Left forelimb (tissue), 1 donor: ENCODE measurements at regions not wholly inside any gene's neighbourhood (a gene's known extent, or its start where the extent isn't known, plus 50 kb on each side); places are given as distances from the start of the nearest gene placed in this dataset.
A peak's percentile ranks its signal among the peaks of the same experiment; 100 is the strongest.

Experiments
- DNase-seq: peaks from one replicate; pipeline ENCODE4 v3.0.0-alpha.2; 2018; ENCODE audit warnings: low spot score

DNA sequence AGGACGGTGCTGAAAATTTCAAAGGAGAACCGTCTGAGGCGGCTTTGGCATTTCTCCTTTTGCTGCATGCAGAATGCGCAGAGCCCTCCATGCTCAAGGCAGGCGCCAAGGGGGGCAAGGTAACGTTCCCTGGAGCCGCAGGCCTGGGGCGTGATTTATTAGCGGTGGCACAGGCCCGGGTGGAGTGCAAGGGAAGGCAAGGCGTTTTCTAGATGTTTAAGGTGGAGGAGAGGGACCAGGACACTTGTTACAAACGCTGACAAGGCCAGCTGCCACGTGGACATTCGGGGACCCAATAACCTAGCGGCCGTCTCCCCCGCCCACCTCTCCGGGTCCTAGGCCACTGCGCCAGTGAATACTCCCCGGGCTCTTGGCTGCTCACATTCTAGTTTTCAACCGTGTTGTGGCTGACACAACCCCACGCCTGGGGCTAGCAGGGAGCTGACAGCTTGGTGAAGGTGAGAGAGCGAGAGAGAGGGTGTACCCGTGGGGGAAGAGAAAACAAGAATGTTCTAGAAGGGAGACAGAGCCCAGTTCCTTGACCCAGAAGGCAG is 250.1 kb downstream of the C16orf95 start:
- DNase-seq: no peak

DNA sequence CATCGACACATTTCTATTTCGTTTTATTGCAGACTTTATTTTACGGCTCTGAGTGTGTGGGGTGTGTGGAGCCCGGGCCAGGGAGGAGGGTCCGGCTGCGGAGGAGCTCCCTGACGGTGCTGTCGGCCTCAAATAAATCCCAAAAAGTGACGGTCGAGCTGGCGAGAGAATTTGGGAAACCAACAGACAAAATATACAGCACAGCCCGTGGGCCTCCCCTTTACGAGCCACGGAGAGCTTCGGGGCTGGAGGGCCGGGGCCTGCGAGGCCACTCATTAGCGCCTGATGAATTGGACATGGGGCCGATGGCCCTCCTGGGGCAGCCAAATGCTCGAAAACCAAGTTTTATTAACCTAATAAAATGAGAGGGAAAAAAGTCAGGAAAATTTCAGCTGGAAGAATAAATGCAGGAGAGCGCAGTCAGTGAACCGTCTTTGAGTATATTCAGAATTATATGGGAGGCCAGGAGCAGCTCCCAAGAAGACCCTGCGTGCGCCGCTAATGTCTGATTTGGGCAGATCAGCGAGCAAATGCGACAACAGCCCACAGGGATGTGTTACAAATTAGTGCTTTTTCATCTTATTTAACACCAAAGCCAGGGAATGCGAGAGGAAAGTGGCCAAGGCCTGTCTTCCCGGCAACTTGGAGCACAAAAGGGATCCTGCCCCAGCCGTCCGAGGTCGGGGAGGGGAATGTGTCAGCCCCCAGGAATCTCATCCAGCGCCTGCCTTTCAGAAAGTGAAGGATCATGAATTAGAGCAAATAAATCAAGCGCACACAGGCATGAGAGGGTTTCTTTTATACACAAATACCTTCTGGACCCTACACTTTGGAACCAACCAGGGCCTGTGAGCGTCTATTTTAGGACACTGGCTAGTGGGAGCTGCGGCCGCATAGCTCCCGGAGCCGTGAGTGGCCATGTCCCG is 249.1 kb downstream of the C16orf95 start:
- no peak for DNase-seq

DNA sequence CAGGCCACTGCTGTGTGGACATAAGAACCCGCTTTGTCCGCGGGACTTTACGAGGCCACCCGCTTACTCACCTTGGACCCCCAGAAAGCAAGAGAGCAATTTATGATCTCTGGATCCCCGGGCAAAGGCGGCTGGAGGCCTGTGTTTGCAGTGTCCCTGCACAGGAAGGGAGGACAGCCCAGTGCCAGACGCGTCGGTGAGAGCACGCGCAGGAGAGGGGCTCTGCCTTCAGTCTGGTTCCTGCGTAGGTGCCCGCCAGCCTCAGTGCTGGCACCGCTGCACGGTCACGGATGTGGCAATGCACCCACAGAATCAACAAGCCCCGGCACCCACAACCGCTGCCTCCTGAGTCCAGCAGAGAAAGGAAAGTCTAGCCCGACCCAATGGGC is 248.4 kb downstream of the C16orf95 start:
- no peak for DNase-seq

DNA sequence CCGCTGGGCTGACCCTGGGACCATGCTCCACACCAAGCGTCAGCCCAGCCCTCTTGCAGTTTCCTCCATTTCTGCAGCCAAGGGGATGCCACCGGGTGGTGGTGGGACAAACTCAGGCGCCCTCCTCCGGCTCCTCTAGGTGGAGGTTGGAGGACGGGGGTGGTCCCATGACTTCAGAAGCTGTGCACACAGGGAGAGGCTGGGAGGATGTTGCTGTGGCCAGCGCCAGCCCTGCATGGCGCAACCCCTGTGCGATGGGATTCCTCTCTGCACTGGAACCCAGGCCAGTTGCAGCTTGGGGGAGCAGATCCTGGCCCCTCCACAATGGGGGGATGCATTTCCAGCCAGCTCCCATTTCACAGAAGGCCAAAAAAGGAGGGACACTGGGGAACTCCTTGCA is 246.5 kb downstream of the C16orf95 start:
- DNase-seq: no peak

DNA sequence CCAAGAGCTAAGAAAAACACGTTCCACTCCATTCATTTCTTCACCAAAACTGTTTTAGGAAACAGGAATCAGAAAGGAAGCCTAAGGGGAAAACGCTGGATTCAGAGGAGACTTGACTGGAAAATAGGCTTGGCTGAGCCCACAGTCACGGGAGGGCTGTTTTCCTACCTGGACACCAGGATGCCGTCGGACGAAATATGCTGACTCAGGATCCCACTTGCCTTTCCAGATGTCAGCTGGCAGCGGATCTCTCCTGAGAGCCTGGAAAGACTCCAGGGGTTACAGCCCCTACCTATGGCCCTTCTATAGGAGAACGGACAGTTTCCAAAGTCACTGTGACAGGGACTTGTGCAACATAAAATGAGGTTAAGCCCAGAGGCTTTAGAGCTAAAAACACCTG is 245.1 kb downstream of the C16orf95 start:
- DNase-seq: no peak

DNA sequence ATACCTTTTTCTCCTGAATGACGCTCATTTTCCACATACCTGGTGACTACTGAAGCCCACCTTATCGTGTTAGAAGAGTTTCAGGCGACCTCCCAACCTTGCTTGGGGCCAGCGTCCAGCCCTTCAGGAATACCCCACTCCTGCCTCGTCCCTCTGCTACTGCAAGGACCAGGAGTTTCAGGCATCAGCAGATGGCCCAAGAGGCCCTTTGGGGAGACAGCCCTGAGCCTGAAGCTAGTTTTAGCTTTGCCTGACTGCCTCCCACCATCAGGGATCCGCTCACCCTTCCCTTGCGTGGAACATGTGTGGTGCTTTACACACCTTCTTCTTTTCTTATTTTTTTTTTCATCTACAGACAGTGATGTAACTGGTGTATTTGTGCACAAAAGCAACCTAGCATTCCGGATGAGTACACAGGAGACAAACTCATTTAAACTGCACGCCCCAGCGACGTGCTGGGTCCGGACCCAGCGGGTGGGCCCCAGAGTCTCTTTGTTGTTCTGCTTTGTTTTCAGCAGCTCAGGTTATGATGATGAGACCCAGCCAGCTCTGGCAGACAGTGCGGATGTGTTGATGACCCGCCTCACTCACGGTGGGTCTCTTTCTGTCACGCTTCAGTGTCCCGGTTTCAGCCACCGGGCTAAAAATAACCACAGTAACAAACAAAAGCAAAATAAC is 242.4 kb downstream of the C16orf95 start:
- peak; percentile 22 for DNase-seq

DNA sequence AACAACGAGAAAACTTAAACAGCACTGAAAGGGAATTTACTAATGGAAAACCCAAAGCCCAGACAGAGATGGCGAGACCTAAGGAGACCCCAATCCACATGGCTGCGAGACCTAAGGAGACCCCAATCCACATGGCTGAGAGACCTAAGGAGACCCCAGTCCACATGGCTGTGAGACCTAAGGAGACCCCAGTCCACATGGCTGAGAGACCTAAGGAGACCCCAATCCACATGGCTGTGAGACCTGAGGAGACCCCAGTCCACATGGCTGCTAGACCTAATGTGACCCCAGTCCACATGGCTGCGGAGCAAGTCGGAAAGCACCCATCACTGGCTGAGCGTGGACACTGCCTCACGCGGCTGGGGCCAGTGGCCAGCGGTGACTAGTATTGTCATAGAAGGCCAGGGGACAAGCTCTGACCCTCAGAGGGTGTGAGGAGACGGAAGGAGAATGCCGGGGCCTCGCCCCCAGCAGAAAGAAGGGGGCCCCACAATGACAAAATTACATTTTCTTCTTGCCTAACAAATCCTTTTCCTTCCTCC is 241.8 kb downstream of the C16orf95 start:
- DNase-seq: peak; percentile 20

DNA sequence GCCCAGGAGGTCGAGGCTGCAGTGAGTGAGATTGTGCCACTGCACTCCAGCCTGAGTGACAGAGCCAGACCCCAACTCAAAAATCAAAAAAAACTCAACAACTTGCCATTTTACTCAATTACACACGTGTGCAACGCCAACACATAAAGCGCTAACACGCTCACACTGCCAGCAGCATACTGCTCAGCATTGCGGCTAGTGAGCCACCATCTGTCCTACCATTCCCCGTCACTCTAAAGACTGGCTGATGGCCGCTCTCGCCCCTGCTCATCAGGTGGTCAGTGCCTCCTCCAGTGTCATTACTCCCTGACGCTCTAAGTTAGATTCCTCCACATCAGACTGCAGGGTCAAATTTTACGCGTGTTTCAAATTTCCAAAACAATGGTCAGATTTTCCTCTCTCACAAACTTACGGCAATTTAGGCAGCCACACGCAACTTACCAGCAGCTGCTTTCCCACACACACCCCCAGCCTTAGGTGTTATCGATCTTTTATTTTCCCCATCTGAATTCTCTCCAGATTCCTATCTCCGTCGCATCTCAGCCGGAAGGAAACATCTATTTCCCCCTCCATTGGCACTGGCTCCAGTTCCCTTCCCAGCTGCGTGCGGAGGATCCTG is 240.8 kb downstream of the C16orf95 start:
- DNase-seq: peak; percentile 20

DNA sequence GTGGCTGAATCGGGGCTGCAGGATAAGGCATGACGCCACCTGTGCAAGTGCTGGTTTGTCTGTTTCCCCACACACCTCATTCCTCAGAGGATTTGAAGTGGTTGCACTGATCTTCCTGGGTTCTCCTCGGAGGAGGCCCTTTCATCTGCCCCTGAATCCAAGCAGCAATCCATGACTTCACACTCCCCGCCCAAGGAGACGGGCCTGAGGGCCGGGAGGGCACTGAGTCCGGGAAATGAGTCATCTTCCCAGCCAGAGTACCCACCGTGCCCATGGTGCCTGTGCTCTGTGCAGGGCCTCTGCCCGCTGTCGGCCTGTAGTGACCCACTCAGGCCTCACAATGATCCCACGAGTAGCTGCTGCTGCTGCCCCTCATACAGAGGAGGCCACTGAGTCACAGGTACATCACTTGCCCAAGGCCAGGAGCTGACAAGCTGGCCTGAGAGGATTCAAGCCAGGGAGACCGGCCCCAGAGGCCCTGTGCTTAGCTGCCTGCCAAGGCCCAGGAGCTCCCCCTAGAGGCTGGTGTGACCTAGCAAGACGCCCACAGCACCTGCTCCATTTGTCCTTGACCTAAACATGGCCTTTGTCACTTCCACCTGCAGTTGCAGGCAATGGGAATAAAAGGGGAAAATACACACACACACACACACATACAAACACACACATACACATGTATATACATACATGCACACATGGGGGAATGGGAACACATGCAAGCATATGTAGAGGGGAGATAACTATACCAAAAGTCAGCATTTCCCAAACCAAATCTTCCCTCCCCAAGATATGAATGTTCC is 240.0 kb downstream of the C16orf95 start:
- DNase-seq: peak; percentile 58

DNA sequence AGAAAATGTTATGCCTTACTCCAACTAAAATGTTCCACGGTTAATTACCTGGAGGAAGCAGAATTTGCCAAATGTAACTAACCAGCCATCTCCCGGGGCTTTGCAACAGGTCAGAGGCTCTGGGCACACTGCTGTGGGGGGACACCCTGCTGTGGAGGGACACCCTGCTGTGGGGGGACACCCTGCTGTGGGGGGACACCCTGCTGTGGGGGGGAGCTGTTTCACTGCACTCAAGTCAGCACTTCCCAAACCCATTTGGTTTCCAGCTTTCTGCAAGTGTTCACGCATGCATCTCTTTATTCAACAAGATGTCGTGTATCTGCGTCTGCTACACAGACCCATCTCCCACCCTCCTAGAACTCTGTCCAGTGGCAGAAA is 239.5 kb downstream of the C16orf95 start:
- DNase-seq: peak; percentile 25

DNA sequence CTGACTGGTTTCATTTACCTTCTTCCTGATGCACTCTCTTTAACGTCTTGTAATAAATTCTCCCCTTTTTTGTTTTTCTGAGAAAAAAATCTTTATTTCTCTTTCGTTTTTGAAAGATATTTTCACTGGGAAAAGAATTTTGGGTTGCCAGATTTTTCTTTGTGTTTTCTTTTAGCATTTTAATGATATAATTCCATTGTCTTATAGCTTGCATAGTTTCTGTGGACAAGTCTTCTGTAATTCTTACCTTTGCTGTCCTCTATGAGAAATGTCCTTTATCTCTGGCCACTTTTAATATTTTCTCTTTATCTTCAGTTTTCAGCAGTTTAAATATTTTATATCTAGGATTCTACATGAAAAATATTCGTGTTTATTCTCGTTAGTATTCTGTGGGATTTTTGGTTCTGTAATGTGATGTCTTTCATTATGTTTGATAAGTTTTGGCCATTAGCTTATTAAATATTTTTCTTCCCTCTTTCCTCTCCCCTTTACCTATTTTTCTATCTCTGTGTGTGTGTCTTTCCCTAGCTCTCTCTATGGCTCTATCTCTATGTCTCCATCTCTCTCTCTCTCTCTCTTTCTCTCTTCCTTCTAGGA is 236.5 kb downstream of the C16orf95 start:
- no peak for DNase-seq

DNA sequence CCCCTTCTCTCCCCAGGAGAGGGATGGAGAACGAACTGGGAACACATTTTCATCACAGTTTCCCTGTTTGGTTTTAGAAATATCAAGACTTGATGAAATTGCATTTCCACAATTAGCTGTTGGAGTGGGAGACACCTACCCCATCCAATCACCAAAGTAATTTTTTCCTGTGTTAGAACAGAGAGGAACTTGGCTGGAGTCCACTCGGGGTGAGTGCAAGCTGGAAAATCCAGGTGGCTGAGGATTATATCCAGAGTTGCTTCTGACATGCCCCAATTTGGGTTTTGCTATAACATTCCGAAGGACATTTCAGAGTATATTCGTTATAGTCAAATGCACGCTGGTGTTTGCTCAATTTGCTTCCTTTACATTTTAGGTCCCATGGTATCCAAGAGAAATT is 231.8 kb downstream of the C16orf95 start:
- DNase-seq: peak; percentile 5

DNA sequence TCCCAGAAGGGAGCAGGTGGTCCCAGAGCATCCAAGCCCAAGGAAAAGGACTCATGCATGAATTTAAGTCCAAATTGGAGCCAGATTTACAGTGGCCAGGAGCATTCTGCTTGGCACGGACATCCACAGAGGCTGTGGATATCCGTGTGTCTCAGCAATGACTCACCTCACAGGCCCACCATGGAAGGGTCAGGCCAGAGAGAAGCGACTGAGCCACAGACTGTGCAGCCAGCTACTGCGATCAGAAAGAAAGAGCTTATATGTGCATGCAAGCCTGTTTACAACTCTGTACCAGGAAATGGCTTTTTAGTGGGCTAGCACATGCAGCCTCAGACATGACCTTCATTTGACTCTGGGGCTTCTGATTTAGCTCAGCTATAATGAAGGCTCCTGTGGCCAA is 231.0 kb downstream of the C16orf95 start:
- DNase-seq: peak; percentile 20

DNA sequence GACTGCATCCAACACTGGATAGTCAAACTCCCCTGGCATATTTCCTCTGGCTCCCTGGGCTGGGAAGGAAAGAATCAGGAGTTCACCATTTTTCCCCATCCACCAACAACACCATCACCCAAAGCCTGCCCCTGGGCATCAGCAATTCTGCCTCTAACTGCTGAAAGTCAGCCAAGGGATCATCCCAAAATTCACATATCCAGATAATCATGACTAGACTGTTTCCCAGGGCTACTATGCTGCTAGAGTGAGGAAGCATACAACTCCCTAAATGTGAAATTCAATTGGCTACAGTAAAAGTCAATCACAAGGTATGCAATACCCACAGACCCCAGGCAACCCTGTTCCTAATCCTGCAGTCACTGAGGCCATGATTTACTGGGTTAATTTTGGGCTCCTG is 230.6 kb downstream of the C16orf95 start:
- DNase-seq: peak; percentile 23

DNA sequence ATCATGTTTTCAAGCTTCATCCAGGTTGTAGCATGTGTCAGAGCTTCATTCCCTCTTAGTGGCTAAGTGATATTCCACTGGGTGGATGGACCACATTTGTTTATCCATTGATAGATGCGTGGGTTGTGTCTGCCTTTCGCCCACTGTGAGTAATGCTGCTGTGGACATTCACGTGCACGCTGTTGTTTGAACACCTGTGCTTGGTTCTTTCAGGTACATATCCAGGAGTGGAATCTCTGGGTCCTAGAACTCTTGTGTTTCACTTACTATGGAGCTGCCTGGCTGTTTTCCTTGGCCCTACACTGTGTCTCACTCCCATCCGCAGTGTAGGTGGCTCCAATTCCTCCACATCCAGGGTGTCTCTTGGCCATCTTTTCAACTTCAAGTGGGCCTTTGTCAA is 224.2 kb downstream of the C16orf95 start:
- no peak for DNase-seq

DNA sequence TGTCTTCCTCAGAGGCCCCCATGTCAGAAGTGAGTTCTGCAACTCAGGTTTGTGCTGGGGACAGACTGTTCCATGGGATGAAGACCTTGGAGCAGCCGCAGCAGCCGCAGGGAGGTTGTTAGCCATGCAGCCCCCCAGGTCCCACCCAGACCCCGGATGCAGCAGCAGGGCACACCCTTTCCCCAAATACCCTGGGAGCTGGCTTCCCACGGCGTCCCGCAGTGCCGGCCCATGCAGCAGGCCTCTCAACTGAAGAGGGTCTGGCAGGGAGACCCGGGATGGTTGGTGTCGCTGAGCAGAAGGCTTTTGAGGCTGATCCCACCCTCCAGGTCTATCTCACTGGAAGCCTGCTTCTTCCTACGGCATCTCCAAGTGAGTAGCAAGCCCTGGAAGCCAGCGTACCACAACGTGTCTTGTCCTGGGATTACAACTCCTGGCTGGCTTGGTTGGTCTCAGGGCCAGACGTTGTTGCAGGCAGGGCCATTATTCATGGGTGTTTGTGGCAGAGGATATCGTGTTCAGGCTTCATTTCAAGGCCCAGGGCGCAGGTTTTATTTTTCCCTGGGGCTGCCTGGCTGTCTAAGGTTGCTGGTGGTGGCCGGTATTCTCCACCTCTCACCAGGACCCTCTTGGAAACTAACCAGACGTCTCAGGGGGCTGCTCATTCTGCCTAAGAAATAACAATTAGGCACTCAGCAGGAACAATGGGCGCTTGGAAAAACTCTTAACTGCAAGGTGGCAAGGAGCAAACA is 223.2 kb downstream of the C16orf95 start:
- DNase-seq: no peak

DNA sequence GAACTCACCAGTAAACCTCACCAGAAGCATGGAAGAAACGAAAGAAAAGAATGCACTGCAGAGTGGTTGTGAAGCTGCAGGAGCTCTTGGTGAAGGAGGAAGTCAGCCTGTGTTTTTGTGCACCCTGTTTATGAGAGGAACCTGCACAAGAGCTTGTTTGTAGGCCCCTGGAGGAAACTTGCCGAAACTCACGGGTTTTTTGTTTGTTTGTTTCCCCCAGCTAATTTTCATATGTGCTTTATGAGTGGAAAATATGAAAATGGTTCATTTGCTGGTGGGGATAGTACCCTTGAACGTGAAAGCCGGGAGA is 222.7 kb downstream of the C16orf95 start:
- DNase-seq: no peak

DNA sequence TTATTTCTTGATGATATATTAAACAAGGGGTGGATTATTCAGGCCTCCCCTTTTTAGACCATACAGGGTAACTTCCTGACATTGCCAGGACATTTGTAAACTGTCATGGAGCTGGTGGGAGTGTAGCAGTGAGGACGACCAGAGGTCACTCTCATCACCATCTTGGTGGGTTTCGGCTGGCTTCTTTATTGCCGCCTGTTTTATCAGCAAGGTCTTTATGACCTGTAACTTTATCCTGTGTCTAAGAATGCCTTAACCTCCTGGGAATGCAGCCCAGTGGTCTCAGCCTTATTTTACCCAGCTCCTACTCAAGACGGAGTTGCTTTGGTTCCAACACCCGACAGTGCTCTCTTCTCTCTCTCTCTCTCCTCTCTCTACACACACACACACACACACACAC is 221.9 kb downstream of the C16orf95 start:
- DNase-seq: no peak

DNA sequence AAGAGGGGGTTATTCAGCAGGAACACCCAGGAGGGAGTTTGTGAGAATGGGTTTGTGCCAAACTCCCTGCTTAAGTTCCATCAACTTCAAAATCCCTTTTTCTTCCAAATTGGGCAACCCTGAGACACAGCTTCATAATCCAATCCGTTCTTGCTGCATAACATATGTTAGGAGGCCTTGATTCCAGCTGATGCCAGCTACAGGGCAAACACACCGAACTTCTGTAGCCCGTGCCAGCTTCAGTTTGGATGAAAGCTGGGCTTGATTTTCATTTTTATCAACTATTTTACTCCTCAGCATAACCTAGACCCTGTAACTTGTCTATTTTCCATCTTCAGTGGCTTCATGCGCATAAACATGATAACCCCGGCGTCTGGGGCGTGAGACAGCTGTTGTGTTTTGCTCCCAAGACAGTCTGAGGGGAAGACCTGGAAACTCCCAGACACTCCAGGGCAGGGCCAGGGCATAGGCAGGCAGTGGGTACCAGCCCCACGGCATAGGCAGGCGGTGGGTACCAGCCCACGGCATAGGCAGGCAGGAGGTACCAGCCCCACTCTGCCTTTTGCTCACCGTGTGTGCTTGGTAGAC is 220.4 kb downstream of the C16orf95 start:
- no peak for DNase-seq

DNA sequence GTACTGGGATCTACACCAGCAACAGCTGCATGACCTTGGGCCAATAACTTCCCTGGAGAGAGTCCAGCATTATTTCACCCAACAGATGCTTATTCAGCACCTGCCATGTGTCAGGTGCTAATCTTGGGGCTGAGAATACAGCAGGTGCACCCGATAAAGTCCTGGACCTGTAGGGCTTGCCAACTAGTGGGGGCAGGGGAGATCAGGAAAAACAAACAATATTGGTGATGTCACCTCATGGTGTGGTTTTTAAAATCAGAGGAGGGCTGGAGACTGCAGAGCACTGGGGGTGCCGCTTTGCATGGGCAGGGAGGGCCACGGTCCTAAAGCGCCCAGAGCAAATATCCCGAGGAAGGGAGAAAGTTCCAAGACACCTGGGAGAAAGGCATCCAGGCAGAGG is 218.8 kb downstream of the C16orf95 start:
- no peak for DNase-seq
